ENCODE measurements at regions not wholly inside any gene's neighbourhood (a gene's known extent, or its start where the extent isn't known, plus 50 kb on each side); places are given as distances from the start of the nearest gene placed in this dataset.

DNA sequence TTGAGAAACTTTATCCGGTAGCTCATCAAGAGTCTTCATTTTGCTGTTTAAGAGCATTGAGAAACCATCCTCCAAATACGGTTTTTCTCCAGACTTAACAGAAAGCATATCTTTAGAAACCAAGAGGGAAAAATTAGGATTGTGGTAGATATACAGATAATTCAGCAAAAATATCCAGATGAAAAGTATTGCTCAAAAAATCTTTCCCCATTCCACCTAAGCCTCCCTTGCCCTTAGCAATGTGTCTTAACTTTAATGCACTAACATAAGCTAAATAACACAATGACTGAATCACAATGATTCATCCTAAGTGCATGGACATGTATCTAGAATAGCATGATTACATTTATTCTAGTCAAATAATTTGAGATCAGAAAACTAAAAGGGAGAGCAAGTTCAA, 130.3 kb upstream of the TARS1 start:
- no TSS peak for BruUV-seq (replicated peaks)
- ChIA-PET CTCF (ENCODE audit: low intra/inter-chr PET ratio) (no interaction called here), POLR2A (interaction anchor here (0.5 kb wide), 1 partner anchor 437 kb away, joined by 3 read pairs; no protein-coding TSS in a partner anchor)
- TF ChIP-seq SNIP1 (IDR thresholded peaks at IDR 0.05; ENCODE audit: low read depth): no peak
- no peak for TF ChIP-seq ZNF766 (CRISPR knock-in tag; conservative IDR thresholded peaks at IDR 0.05)
- TF ChIP-seq SNRNP70 (optimal IDR thresholded peaks at IDR 0.05; ENCODE audit: low read depth, low read length): no peak
- no peak for TF ChIP-seq HDAC6 (IDR thresholded peaks at IDR 0.05; ENCODE audit: low read depth, low read length)
- no peak for TF ChIP-seq KHSRP (IDR thresholded peaks at IDR 0.05)
- TF ChIP-seq, protein P1, sequence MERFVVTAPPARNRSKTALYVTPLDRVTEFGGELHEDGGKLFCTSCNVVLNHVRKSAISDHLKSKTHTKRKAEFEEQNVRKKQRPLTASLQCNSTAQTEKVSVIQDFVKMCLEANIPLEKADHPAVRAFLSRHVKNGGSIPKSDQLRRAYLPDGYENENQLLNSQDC (CRISPR knock-in tag; IDR thresholded peaks at IDR 0.05): no peak
- TF ChIP-seq, protein P2, sequence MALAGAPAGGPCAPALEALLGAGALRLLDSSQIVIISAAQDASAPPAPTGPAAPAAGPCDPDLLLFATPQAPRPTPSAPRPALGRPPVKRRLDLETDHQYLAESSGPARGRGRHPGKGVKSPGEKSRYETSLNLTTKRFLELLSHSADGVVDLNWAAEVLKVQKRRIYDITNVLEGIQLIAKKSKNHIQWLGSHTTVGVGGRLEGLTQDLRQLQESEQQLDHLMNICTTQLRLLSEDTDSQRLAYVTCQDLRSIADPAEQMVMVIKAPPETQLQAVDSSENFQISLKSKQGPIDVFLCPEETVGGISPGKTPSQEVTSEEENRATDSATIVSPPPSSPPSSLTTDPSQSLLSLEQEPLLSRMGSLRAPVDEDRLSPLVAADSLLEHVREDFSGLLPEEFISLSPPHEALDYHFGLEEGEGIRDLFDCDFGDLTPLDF (CRISPR knock-in tag; IDR thresholded peaks at IDR 0.05): no peak
- FAIRE-seq: no peak
- Histone ChIP-seq H3K9me1 (ENCODE audit: control insufficient read depth, insufficient read depth, low read length) (no peaks in the 10 kb centered on the region), H3K4me1 (replicated peaks in 1 of 2; ENCODE audit: control insufficient read depth in 2 of 2, insufficient read depth in 2 of 2, low read length in 2 of 2) (no peaks in the 10 kb centered on the region), H3K9me3 (replicated peaks; ENCODE audit: control insufficient read depth, insufficient read depth, low read depth, low read length) (no peaks in the 10 kb centered on the region), H3K36me3 (ENCODE audit: control insufficient read depth, insufficient read depth, low read length) (no peaks in the 10 kb centered on the region), H2AFZ (ENCODE audit: low read depth, low read length) (no peak overlapping the region), H3K27ac (ENCODE audit: extremely low read depth, low read depth, low read length) (no peak overlapping the region), H4K20me1 (replicated peaks; ENCODE audit: control insufficient read depth, insufficient read depth, low read length) (no peaks in the 10 kb centered on the region), H3K9ac (ENCODE audit: insufficient read depth in 1 of 2, low read depth in 2 of 2, low read length in 2 of 2) (no peak overlapping the region), H3K27me3 (ENCODE audit: control insufficient read depth in 2 of 2, insufficient read depth in 2 of 2, low read length in 2 of 2) (no peaks in the 10 kb centered on the region), H3K4me3 (no peak overlapping the region), H3K79me2 (ENCODE audit: control insufficient read depth, insufficient read depth, low read length) (no peaks in the 10 kb centered on the region), H3K4me2 (ENCODE audit: insufficient read depth, low read length) (no peak overlapping the region)
- no peak for DNase-seq (ENCODE audit: extremely low read depth in 1 of 4, low spot score in 3 of 4)
- intact Hi-C loops (cut with micrococcal nuclease) (no loop called here), in situ Hi-C loops (cut with MboI) (no loop called here)
- WGBS (ENCODE audit: insufficient coverage, low coverage, missing lambda C conversion rate): 0% methylated on average over 2 of the region's 2 CpGs
- no peak for ATAC-seq
